NOMO-1 (cell line): ENCODE measurements at regions not wholly inside any gene's neighbourhood (a gene's known extent, or its start where the extent isn't known, plus 50 kb on each side); places are given as distances from the start of the nearest gene placed in this dataset.
A peak's percentile ranks its signal among the peaks of the same experiment; 100 is the strongest.
"Not testable (repeated sequence)": the region's sequence is repeated elsewhere in the genome, so short reads cannot be mapped to it uniquely, and the experiment has no call there.

Experiments
- DNase-seq, 2 experiments: peaks; one replicate each; lab custom pipeline; 2025; ENCODE audit not compliant: unreplicated experiment in 2 of 2; lab: John Stamatoyannopoulos, UW

DNA sequence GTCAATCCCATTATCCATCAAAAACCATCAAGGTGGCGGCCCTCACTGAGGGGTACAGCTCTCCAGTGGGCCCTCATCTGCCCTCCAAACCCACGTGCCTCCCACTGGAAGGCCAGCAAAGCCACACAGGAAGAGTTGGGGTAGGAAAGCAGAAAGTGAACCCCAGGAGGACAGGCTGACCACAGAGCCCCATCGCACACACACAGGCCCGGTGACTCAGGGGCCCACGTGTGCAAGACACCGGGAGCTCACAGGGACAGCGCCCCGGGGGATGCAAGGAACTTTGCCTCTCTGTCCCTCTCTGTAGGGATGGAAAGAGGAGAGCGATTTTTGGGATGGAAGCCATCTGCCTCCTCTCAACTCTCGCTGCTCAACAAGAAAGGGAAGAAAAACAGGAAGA is 85.0 kb upstream of the FRG2C start:
- DNase-seq = not testable (repeated sequence)

DNA sequence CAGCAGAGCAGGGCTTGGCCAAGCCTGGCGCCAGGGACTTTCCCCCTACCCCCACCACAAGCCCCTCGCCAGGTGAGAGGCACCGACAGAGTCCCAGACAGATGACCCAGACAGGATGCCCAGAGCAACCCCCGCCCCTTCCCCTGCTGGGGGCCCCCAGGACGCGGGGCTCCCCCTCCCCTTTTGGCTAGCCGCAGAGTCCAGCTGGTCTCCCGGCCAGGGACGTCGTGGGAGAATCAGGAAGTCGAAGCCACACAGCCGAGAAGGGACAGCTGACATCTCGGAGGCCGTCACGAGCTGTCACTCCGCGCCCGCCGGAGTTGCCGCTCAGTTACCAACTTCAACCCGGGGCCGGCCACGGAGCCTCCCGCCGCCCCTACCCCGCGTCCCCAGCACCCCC is 84.6 kb upstream of the FRG2C start:
- DNase-seq = not testable (repeated sequence)

DNA sequence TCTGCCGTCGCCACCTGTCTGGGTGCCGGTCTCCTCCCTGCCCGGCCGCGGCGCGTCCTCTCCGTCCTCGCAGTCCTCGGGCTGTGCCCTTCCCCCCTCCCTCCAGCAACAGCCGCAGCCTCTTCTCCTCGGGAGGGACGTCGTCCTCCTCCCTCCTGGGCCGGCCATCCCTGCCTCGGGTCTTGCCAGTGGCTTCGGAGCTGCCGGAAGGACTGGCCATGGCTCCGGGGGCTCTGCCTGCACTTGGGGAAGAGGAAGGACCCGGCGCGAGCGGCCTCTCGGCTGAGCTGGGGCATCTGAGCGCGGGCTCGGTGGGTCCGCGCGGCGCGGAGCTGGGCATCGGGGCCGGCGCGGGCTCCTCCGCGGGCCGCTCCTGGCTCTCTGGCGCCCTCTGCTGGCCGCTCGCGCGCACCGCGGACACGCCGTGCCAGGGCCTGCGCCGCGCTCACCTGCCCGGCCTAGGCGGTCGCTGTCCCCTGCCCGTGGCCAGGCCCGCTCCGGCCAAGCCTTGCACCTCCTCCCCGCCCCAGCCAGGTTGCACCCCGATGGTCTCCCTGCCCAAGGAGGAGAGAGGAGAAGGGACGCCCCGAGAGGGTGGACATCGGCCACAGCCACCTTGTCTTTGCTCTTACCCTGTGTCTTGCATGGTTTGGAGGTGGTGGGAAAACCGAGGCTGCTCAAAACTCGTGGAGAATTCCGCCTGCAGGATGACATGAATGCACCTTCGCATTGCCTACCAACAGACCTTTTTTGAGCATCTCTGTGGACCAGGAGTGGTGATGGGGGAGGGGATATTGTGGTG is 83.9 kb upstream of the FRG2C start:
- peak in 1 of 2 experiments; percentile 3 for DNase-seq

DNA sequence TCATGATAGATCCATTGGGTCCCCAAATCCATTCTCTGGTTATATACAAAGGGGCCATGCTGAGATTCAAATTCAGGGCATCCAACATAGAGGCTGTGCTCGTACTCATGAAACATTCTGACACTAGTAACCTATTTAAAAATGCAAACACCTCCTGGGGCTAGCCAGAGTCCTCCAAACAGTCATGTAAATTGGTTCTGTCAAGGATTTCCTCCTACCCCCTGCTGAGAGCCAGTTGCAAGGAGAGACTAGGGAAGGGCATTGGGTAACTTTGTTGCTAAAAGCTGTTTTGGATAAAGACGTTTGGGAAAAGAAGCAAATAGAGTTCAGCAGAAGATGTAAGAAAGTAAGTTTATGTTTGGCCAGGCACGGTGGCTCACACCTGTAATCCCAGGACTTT is 81.6 kb upstream of the FRG2C start:
- DNase-seq = not testable (repeated sequence)

DNA sequence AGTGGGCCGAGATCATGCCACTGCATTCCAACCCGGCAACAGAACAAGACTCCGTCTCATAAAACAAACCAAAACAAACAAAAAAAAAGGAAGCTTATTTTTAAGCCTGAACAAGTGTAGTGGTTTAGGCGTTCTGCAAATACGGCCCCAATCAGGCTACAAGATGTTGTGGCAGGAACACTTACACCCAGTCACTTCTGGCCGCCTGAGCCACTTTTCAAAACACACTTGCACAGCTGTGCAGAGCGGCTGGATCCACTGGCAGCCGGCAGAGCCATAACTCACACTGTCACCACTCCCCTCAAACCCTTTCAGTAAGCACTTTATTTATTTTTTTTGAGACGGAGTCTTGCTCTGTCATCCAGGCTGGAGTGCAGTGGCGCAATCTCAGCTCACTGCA is 81.0 kb upstream of the FRG2C start:
- not testable (repeated sequence) for DNase-seq

DNA sequence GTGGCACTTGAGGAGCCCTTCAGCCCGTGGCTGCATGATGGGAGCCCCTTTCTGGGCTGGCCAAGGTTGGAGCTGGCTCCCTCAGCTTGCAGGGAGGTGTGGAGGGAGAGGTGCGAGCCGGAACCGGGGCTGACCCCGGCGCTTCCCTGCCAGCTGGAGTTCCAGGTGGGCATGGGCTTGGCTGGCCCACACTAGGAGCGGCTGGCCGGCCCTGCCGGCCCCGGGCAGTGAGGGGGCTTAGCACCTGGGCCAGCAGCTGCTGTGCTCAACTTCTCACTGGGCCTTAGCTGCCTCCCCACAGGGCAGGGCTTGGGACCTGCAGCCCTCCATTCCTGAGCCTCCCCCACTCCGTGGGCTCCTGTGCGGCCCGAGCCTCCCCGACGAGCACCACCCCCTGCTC is 76.4 kb upstream of the FRG2C start:
- not testable (repeated sequence) for DNase-seq

DNA sequence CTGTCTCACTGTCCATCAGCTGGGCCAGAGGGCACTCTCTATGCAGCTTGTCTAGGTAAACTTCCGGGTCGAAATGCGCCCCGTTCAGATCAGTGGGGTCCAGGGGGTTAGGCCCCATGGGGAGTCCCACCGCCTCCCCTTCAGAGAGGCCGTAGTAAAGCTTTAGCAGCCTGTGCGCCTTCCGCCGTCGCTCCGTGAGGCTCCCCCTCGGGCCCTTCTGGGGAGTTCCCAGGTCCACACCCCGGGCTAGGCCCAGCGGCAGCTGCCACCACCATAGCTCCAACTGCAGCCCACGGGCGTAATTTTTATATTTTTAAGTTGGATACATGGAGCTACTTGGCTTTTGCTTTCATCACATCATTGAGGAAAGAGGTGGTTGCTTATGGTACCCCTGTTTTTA is 73.7 kb upstream of the FRG2C start:
- DNase-seq = not testable (repeated sequence)

DNA sequence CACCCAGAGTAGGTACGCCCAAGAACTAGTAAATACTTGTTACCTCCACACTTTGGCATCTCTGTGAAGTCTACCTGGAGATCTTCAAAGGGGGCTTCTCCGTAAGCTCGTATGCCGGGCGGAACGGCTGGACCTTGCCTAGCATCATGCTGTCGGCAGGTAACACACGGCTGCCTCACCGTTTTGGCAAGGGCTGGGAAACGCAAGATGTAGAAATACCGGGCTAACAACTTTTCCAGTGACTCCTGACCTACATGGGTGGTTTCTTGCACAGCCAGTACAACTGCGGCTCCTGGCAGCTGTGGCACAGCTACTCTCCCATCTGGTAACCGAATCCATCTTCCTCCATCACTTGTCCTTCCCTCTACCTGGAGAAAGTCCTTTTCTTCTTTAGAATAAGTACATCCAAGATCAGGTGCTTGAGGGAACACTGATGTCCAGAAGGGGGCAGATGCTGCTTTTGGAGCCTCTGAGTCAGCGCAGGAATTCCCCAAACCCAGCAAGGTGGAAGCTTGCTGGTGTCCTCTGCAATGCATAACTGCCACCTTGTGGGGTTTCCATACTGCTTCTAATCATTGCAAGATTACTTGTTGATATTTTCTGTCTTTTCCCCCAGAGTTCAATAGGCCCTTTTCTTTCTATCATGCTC is 59.7 kb upstream of the FRG2C start:
- not testable (repeated sequence) for DNase-seq

DNA sequence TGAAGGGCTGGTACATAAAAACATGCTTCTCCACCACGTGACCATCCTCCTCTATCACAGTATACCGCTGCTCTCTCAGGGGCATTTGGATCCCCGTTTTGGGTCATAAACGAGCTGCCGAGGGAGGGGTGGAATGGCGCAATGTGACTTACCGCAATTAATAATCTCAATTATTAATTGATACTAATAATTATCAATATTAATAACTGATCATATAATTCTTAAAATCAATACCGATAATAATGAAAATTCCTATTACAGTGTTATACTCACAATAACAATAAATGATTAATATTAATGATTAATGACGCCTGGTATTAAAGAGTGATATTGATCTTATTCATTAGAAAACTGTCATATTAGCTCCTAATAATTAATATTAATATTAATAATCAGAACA is 56.1 kb upstream of the FRG2C start:
- DNase-seq = not testable (repeated sequence)

DNA sequence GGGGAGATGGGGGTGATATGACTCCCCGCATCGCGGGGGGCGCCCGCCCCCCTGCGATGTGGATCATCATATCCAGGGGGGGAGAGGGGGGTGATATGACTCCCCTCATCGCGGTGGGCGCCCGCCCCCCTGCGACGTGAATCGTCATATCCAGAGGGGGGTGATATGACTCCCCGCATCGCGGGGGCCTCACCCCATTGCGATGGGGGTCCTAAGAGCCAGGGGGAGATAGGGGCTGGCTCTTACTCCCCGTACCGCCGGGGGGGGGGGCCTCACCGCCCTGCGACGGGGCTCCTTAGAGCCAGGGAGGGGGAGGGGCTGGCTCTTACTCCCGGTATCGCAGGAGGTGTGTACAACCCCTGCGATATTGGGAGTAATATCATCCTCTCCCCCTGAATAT is 54.5 kb upstream of the FRG2C start:
- DNase-seq = not testable (repeated sequence)

DNA sequence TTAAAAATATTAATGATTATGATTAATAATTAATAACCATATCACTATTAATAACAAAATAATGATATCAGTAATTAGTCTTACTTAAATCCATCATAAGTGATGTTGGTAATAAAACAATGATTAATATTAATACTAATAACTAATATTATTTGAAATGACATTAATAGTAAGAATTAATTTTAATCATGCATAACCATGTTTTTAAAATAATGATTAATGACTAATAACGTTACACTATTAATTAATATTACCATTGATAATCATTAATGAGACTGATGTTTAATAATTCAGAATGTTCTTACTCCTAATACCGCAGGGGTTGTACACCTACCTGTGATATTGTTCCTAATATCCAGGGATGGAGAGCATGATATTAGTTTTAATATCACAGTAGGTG is 53.4 kb upstream of the FRG2C start:
- no peak for DNase-seq

DNA sequence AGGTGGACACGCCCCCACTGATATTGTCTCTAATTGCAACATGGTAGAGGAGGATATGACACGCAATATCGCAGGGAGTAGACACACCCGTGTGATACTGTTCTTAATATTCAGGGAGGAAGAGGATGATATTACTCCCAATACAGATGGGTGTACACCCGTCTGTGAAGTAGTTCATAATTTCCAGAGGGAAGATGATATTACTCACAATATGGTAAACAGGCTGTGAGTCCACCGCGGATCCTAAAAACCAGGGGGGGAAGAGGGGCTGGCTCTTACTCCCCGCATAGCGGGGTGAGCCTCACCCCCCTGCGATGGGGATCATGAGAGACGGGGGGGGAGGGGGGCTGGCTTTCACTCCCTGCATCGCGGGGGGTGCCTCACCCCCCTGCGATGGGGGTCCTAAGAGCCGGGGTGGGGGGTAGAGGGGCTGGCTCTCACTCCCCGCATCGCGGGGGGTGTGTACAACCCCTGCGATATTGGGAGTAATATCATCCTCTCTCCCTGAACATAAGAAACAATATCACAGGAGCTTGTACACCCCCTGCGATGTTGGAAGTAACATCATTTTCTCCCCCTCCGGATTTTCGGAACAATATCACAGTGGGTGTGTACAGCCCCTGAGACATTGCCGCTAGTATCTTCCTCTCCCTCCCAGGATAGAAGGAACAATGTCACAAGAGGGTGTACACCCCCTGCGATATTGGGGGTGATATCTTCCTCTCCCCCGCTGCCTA is 52.2 kb upstream of the FRG2C start:
- not testable (repeated sequence) for DNase-seq
